ENCODE measurements at regions not wholly inside any gene's neighbourhood (a gene's known extent, or its start where the extent isn't known, plus 50 kb on each side); places are given as distances from the start of the nearest gene placed in this dataset.
"Not testable (repeated sequence)": the region's sequence is repeated elsewhere in the genome, so short reads cannot be mapped to it uniquely, and the experiment has no call there.

- DNase-seq (ENCODE audit: low spot score), result no peak
- intact Hi-C loops (cut with DNase I), result no loop called here
These were observed 178.8 kb upstream of the MMADHC start for GRCh38 chr2:149766339-149766738.

GRCh38 chr2:149765636-149766035, 178.1 kb upstream of the MMADHC start:
- no peak for DNase-seq (ENCODE audit: low spot score)
- intact Hi-C loops (cut with DNase I), result no loop called here

GRCh38 chr2:149765003-149765402, 177.4 kb upstream of the MMADHC start:
- DNase-seq (ENCODE audit: low spot score), result no peak
- intact Hi-C loops (cut with DNase I), result no loop called here

- no peak for DNase-seq (ENCODE audit: low spot score)
- intact Hi-C loops (cut with DNase I), result no loop called here
These were observed 175.8 kb upstream of the MMADHC start for GRCh38 chr2:149763358-149763757.

GRCh38 chr2:149761611-149762010, 174.0 kb upstream of the MMADHC start:
- no peak for DNase-seq (ENCODE audit: low spot score)
- intact Hi-C loops (cut with DNase I), result no loop called here

- intact Hi-C loops (cut with DNase I); DNase-seq (ENCODE audit: low spot score): not testable (repeated sequence)
These were observed 171.8 kb upstream of the MMADHC start for GRCh38 chr2:149759382-149759781.

- DNase-seq (ENCODE audit: low spot score); intact Hi-C loops (cut with DNase I): not testable (repeated sequence)
These were observed 167.1 kb upstream of the MMADHC start for GRCh38 chr2:149754722-149755121.

- no peak for DNase-seq (ENCODE audit: low spot score)
- intact Hi-C loops (cut with DNase I), result no loop called here
These were observed 159.9 kb upstream of the MMADHC start for GRCh38 chr2:149747456-149747855.

- no peak for DNase-seq (ENCODE audit: low spot score)
- intact Hi-C loops (cut with DNase I), result no loop called here
These were observed 158.0 kb upstream of the MMADHC start for GRCh38 chr2:149745396-149746230.

- intact Hi-C loops (cut with DNase I), result no loop called here
- DNase-seq (ENCODE audit: low spot score), result no peak
These were observed 157.3 kb upstream of the MMADHC start for GRCh38 chr2:149744865-149745264.

- intact Hi-C loops (cut with DNase I), result no loop called here
- no peak for DNase-seq (ENCODE audit: low spot score)
These were observed 156.4 kb upstream of the MMADHC start for GRCh38 chr2:149743842-149744448.

GRCh38 chr2:149741646-149742045, 154.1 kb upstream of the MMADHC start:
- no peak for DNase-seq (ENCODE audit: low spot score)
- intact Hi-C loops (cut with DNase I), result no loop called here

- intact Hi-C loops (cut with DNase I), result no loop called here
These were observed 152.9 kb upstream of the MMADHC start for GRCh38 chr2:149740490-149740889.

GRCh38 chr2:149739883-149740265, 152.3 kb upstream of the MMADHC start:
- DNase-seq (ENCODE audit: low spot score), result no peak
- intact Hi-C loops (cut with DNase I), result no loop called here

More at GRCh38 chr2:149740490-149740889, 152.9 kb upstream of the MMADHC start:
- no peak for DNase-seq (ENCODE audit: low spot score)

- intact Hi-C loops (cut with DNase I), result no loop called here
- no peak for DNase-seq (ENCODE audit: low spot score)
These were observed 151.8 kb upstream of the MMADHC start for GRCh38 chr2:149739171-149739882.

GRCh38 chr2:149738767-149739166, 151.2 kb upstream of the MMADHC start:
- no peak for DNase-seq (ENCODE audit: low spot score)
- intact Hi-C loops (cut with DNase I), result no loop called here

- intact Hi-C loops (cut with DNase I), result no loop called here
- no peak for DNase-seq (ENCODE audit: low spot score)
These were observed 150.3 kb upstream of the MMADHC start for GRCh38 chr2:149737896-149738295.

- no peak for DNase-seq (ENCODE audit: low spot score)
- intact Hi-C loops (cut with DNase I), result no loop called here
These were observed 147.8 kb upstream of the MMADHC start for GRCh38 chr2:149735237-149735958.

- no peak for DNase-seq (ENCODE audit: low spot score)
- intact Hi-C loops (cut with DNase I), result no loop called here
These were observed 146.5 kb upstream of the MMADHC start for GRCh38 chr2:149733936-149734685.
